Thoracic aorta (tissue), 2 donors: ENCODE measurements at regions not wholly inside any gene's neighbourhood (a gene's known extent, or its start where the extent isn't known, plus 50 kb on each side); places are given as distances from the start of the nearest gene placed in this dataset.

Experiments
- ATAC-seq: fragments of 150-250 bp; one replicate; pipeline ENCODE4 v1.8.0; 2017; ENCODE audit warnings: low read depth; ENCODE audit not compliant: insufficient number of reproducible peaks, low FRiP score
- DNase-seq: peaks from one replicate; pipeline ENCODE4 v3.0.0-alpha.2; 2020; ENCODE audit warnings: low spot score
- H3K27ac ChIP-seq, 2 donors: fragments of 200-600 bp; sonication (generic); 1 replicate in 1 of 2; 2 replicates in 1 of 2; pipeline ENCODE4 v1.5.1; 2016; ENCODE audit warnings: mild to moderate bottlenecking in 2 of 2, moderate library complexity in 2 of 2
- H3K27me3 ChIP-seq: fragments of 200-600 bp; sonication (generic); replicated peaks from 2 replicates; pipeline ENCODE4 v1.6.0; 2016; ENCODE audit warnings: mild to moderate bottlenecking; ENCODE audit not compliant: insufficient read depth
- H3K36me3 ChIP-seq: fragments of 200-600 bp; sonication (generic); one replicate; pipeline ENCODE4 v1.5.1; 2016
- H3K4me1 ChIP-seq, 2 donors: fragments of 200-600 bp; sonication (generic); 1 replicate in 1 of 2; 2 replicates in 1 of 2; pipeline versions ENCODE4 v1.5.1 to v1.6.0; 2016; ENCODE audit warnings: low read depth in 2 of 2, mild to moderate bottlenecking in 1 of 2; ENCODE audit not compliant: control insufficient read depth in 1 of 2
- H3K4me3 ChIP-seq: fragments of 200-600 bp; sonication (generic); 2 replicates; pipeline ENCODE4 v1.5.1; 2016; ENCODE audit warnings: mild to moderate bottlenecking
- H3K9me3 ChIP-seq: fragments of 200-600 bp; sonication (generic); 2 replicates; pipeline ENCODE4 v1.5.1; 2016
- CTCF ChIP-seq: fragments of 200-600 bp; sonication (generic); IDR thresholded peaks from one replicate; pipeline ENCODE4 v1.5.1; 2019; ENCODE audit warnings: antibody characterized with exemption

- H3K4me3 ChIP-seq = no peak overlapping the region
- TF ChIP-seq CTCF = no peak
- no peak overlapping the region for H3K27ac ChIP-seq
- ATAC-seq (no peak), DNase-seq (no peak)
- no peaks in the 10 kb centered on the region for H3K4me1 ChIP-seq
- H3K9me3 ChIP-seq = no peaks in the 10 kb centered on the region
- H3K36me3 ChIP-seq = no peaks in the 10 kb centered on the region
- H3K27me3 ChIP-seq = no peaks in the 10 kb centered on the region
Measured at GRCh38 chr4:29009908-29010307, 1710.3 kb upstream of the PCDH7 start.

GRCh38 chr4:29013341-29013740 lies 1706.8 kb upstream of the PCDH7 start:
- DNase-seq (no peak), ATAC-seq (no peak)
- Histone ChIP-seq H3K4me1 (no peaks in the 10 kb centered on the region), H3K9me3 (no peaks in the 10 kb centered on the region), H3K36me3 (no peaks in the 10 kb centered on the region), H3K27me3 (no peaks in the 10 kb centered on the region), H3K27ac (no peak overlapping the region), H3K4me3 (no peak overlapping the region)
- TF ChIP-seq CTCF = no peak

GRCh38 chr4:29014555-29014954 lies 1705.6 kb upstream of the PCDH7 start:
- Histone ChIP-seq H3K4me3 (no peak overlapping the region), H3K9me3 (no peaks in the 10 kb centered on the region), H3K27ac (no peak overlapping the region), H3K36me3 (no peaks in the 10 kb centered on the region), H3K27me3 (no peaks in the 10 kb centered on the region), H3K4me1 (no peaks in the 10 kb centered on the region)
- ATAC-seq (no peak), DNase-seq (no peak)
- no peak for TF ChIP-seq CTCF

GRCh38 chr4:29033703-29034102 lies 1686.5 kb upstream of the PCDH7 start:
- no peak for TF ChIP-seq CTCF
- Histone ChIP-seq H3K9me3 (no peaks in the 10 kb centered on the region), H3K27me3 (no peaks in the 10 kb centered on the region), H3K36me3 (no peaks in the 10 kb centered on the region), H3K4me1 (no peaks in the 10 kb centered on the region), H3K4me3 (no peak overlapping the region), H3K27ac (no peak overlapping the region)
- ATAC-seq = no peak
- DNase-seq = no peak

- no peak overlapping the region for H3K4me3 ChIP-seq
- no peak for TF ChIP-seq CTCF
- no peaks in the 10 kb centered on the region for H3K36me3 ChIP-seq
- no peaks in the 10 kb centered on the region for H3K4me1 ChIP-seq
- ATAC-seq (no peak), DNase-seq (no peak)
- H3K9me3 ChIP-seq = no peaks in the 10 kb centered on the region
- no peaks in the 10 kb centered on the region for H3K27me3 ChIP-seq
- H3K27ac ChIP-seq = no peak overlapping the region
Measured at GRCh38 chr4:29037501-29037900, 1682.7 kb upstream of the PCDH7 start.
